Endothelial cell of umbilical vein (primary cell): ENCODE measurements at regions not wholly inside any gene's neighbourhood (a gene's known extent, or its start where the extent isn't known, plus 50 kb on each side); places are given as distances from the start of the nearest gene placed in this dataset.

ENCODE experiments used
- EZH2 ChIP-seq: IDR thresholded peaks from 2 replicates; pipeline ENCODE4 v1.6.1; 2012; ENCODE audit warnings: borderline replicate concordance, low read depth, mild to moderate bottlenecking, moderate library complexity, low read length, inconsistent platforms; ENCODE audit not compliant: severe bottlenecking
- GATA2 ChIP-seq: IDR thresholded peaks from 2 replicates; pipeline ENCODE4 v1.7.0; 2011; ENCODE audit warnings: low read depth, mild to moderate bottlenecking, moderate library complexity, mixed read lengths, low read length; ENCODE audit not compliant: insufficient read length, insufficient read depth
- JUN ChIP-seq: IDR thresholded peaks from 2 replicates; pipeline ENCODE4 v1.6.1; 2011; ENCODE audit warnings: borderline replicate concordance, low read depth; ENCODE audit not compliant: insufficient read length, insufficient read depth
- POLR2A ChIP-seq: IDR thresholded peaks from 2 replicates; pipeline ENCODE4 v1.6.1; 2012; ENCODE audit warnings: low read depth, mild to moderate bottlenecking, control low read depth, low read length
- POLR2AphosphoS5 ChIP-seq: IDR thresholded peaks from 2 replicates; pipeline ENCODE4 v1.6.1; 2012; ENCODE audit warnings: low read depth, mild to moderate bottlenecking, control low read depth, low read length, moderate library complexity; ENCODE audit not compliant: insufficient read depth
- TF ChIP-seq, protein P1 (sequence below), 2 donors: IDR thresholded peaks; 1 replicate in 1 of 2; 2 replicates in 1 of 2; pipeline ENCODE4 v1.5.1; 2011; ENCODE audit warnings: low read length in 2 of 2, mild to moderate bottlenecking in 2 of 2, moderate library complexity in 2 of 2, control low read depth in 1 of 2, inconsistent platforms in 1 of 2, low read depth in 1 of 2; ENCODE audit not compliant: insufficient read depth in 1 of 2; ENCODE audit errors: extremely low read depth in 1 of 2
- TF ChIP-seq, protein P2 (sequence below): IDR thresholded peaks from 2 replicates; pipeline ENCODE4 v1.6.1; 2011; ENCODE audit not compliant: insufficient read depth, insufficient read length

DNA sequence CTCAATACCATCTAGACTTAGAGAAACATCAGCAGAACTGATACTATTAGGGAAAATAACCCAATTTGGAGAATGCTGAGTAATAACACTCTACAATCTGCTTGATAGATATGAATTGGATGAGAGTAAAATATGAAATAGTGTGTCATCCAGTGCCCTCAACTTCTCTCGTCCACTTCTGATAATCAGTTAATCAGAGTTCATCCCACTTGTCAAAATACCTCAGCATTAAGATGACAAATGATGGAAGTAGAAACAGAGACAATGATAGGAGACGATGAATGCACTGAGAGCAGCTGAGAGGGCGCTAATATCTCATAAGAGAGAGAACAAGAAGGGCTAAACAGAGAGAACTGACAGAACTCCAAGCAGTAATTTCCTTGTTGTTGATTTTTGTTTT is 699.6 kb downstream of the EPHA7 start:
- TF ChIP-seq POLR2A (no peak), EZH2 (no peak), GATA2 (no peak), POLR2AphosphoS5 (no peak), JUN (no peak)
- TF ChIP-seq, protein P1, sequence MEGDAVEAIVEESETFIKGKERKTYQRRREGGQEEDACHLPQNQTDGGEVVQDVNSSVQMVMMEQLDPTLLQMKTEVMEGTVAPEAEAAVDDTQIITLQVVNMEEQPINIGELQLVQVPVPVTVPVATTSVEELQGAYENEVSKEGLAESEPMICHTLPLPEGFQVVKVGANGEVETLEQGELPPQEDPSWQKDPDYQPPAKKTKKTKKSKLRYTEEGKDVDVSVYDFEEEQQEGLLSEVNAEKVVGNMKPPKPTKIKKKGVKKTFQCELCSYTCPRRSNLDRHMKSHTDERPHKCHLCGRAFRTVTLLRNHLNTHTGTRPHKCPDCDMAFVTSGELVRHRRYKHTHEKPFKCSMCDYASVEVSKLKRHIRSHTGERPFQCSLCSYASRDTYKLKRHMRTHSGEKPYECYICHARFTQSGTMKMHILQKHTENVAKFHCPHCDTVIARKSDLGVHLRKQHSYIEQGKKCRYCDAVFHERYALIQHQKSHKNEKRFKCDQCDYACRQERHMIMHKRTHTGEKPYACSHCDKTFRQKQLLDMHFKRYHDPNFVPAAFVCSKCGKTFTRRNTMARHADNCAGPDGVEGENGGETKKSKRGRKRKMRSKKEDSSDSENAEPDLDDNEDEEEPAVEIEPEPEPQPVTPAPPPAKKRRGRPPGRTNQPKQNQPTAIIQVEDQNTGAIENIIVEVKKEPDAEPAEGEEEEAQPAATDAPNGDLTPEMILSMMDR (IDR thresholded peaks at IDR 0.05; ENCODE audit: extremely low read depth in 1 of 2, insufficient read depth in 1 of 2, low read depth in 1 of 2, low read length in 2 of 2), result no peak
- TF ChIP-seq, protein P2, sequence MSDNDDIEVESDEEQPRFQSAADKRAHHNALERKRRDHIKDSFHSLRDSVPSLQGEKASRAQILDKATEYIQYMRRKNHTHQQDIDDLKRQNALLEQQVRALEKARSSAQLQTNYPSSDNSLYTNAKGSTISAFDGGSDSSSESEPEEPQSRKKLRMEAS, result no peak
